ENCODE measurements at regions not wholly inside any gene's neighbourhood (a gene's known extent, or its start where the extent isn't known, plus 50 kb on each side); places are given as distances from the start of the nearest gene placed in this dataset.

- H3K36me3 ChIP-seq = no peaks in the 10 kb centered on the region
- no peak for DNase-seq
Measured at GRCh38 chr9:93900971-93901861, 53.9 kb downstream of the BARX1 start.

GRCh38 chr9:93900436-93900819, 54.7 kb downstream of the BARX1 start:
- no peaks in the 10 kb centered on the region for H3K27me3 ChIP-seq
- no peaks in the 10 kb centered on the region for H3K36me3 ChIP-seq
- no peak overlapping the region for H3K4me3 ChIP-seq (ENCODE audit: low read depth, low read length)
- no peaks in the 10 kb centered on the region for H3K9me3 ChIP-seq
- no peak for TF ChIP-seq CTCF (IDR thresholded peaks at IDR 0.05; ENCODE audit: low read depth, low read length)
- no peak for DNase-seq
- no peaks in the 10 kb centered on the region for H3K4me1 ChIP-seq

More at GRCh38 chr9:93900971-93901861, 53.9 kb downstream of the BARX1 start:
- no peak for TF ChIP-seq CTCF (IDR thresholded peaks at IDR 0.05; ENCODE audit: low read depth, low read length)
- Histone ChIP-seq H3K27me3 (no peaks in the 10 kb centered on the region), H3K4me3 (ENCODE audit: low read depth, low read length) (no peak overlapping the region), H3K4me1 (no peaks in the 10 kb centered on the region), H3K9me3 (no peaks in the 10 kb centered on the region)

GRCh38 chr9:93899609-93900435, 55.3 kb downstream of the BARX1 start:
- Histone ChIP-seq H3K36me3 (no peaks in the 10 kb centered on the region), H3K9me3 (no peaks in the 10 kb centered on the region), H3K4me1 (no peaks in the 10 kb centered on the region), H3K4me3 (ENCODE audit: low read depth, low read length) (no peak overlapping the region), H3K27me3 (no peaks in the 10 kb centered on the region)
- no peak for TF ChIP-seq CTCF (IDR thresholded peaks at IDR 0.05; ENCODE audit: low read depth, low read length)
- no peak for DNase-seq

- H3K9me3 ChIP-seq = no peaks in the 10 kb centered on the region
- no peak overlapping the region for H3K4me3 ChIP-seq (ENCODE audit: low read depth, low read length)
- H3K36me3 ChIP-seq = no peaks in the 10 kb centered on the region
- DNase-seq = no peak
- no peaks in the 10 kb centered on the region for H3K27me3 ChIP-seq
- no peak for TF ChIP-seq CTCF (IDR thresholded peaks at IDR 0.05; ENCODE audit: low read depth, low read length)
- H3K4me1 ChIP-seq = no peaks in the 10 kb centered on the region
Measured at GRCh38 chr9:93898502-93899426, 56.4 kb downstream of the BARX1 start.

- Histone ChIP-seq H3K27me3 (no peaks in the 10 kb centered on the region), H3K9me3 (no peaks in the 10 kb centered on the region), H3K4me3 (ENCODE audit: low read depth, low read length) (no peak overlapping the region), H3K4me1 (no peaks in the 10 kb centered on the region), H3K36me3 (no peaks in the 10 kb centered on the region)
- TF ChIP-seq CTCF (IDR thresholded peaks at IDR 0.05; ENCODE audit: low read depth, low read length) = no peak
- no peak for DNase-seq
Measured at GRCh38 chr9:93898026-93898425, 57.1 kb downstream of the BARX1 start.

All from BE2C (cell line).